WTC11 (cell line): ENCODE measurements at regions not wholly inside any gene's neighbourhood (a gene's known extent, or its start where the extent isn't known, plus 50 kb on each side); places are given as distances from the start of the nearest gene placed in this dataset.

Experiments
- ATAC-seq: fragments of 200-7000 bp; cut with Tn5 transposase; 2 replicates; pipeline ENCODE4 v1.10.0; 2021; ENCODE audit warnings: mild to moderate bottlenecking, moderate library complexity
- CTCF ChIA-PET: fragments of 300-600 bp; sonication (Branson Sonifier 250); formaldehyde crosslinking; loops from one replicate; lab custom pipeline; 2021; ENCODE audit warnings: antibody characterized with exemption; lab: Charles Lee
- POLR2A ChIA-PET: fragments of 350-600 bp; sonication (Branson Sonifier 250); formaldehyde crosslinking; loops from one replicate; lab custom pipeline; 2021; ENCODE audit warnings: antibody characterized with exemption; lab: Charles Lee
- DNase-seq: peaks from one replicate; pipeline ENCODE4 v3.0.0; 2021; ENCODE audit warnings: low spot score
- H3K27ac Mint-ChIP-seq: 2 replicates; pipeline ENCODE4 v1.8.0; 2021; ENCODE audit warnings: mixed read lengths
- H3K27me3 Mint-ChIP-seq: 2 replicates; pipeline ENCODE4 v1.8.0; 2021; ENCODE audit warnings: low read depth, mild to moderate bottlenecking, moderate library complexity, mixed read lengths
- H3K36me3 Mint-ChIP-seq: 2 replicates; pipeline ENCODE4 v1.8.0; 2021; ENCODE audit warnings: mixed read lengths
- H3K4me1 Mint-ChIP-seq: 2 replicates; pipeline ENCODE4 v1.8.0; 2022; ENCODE audit warnings: mixed read lengths
- H3K4me3 Mint-ChIP-seq: 2 replicates; pipeline ENCODE4 v1.8.0; 2021; ENCODE audit warnings: mild to moderate bottlenecking, moderate library complexity, mixed read lengths
- H3K9me3 Mint-ChIP-seq: 2 replicates; pipeline ENCODE4 v1.8.0; 2021; ENCODE audit warnings: mixed read lengths
- ATF1 ChIP-seq: sonication (generic); formaldehyde crosslinking; IDR thresholded peaks from 2 replicates; pipeline ENCODE4 v1.8.1; 2023; ENCODE audit warnings: mild to moderate bottlenecking, moderate library complexity, missing genetic modification reagents
- CBFB ChIP-seq: sonication (generic); formaldehyde crosslinking; IDR thresholded peaks from 2 replicates; pipeline ENCODE4 v1.8.1; 2022; ENCODE audit warnings: mild to moderate bottlenecking, low read depth, missing genetic modification reagents
- E2F4 ChIP-seq: sonication (generic); formaldehyde crosslinking; IDR thresholded peaks from 2 replicates; pipeline ENCODE4 v1.8.1; 2022; ENCODE audit warnings: low read depth, mild to moderate bottlenecking, moderate library complexity, missing genetic modification reagents, borderline replicate concordance
- ESRRA ChIP-seq: sonication (generic); formaldehyde crosslinking; IDR thresholded peaks from 2 replicates; pipeline ENCODE4 v1.8.1; 2022; ENCODE audit warnings: mild to moderate bottlenecking, missing genetic modification reagents, borderline replicate concordance
- JAZF1 ChIP-seq: fragments of 250-450 bp; sonication (Bioruptor Pico); IDR thresholded peaks from 2 replicates; pipeline ENCODE4 v1.9.0; 2021; ENCODE audit warnings: moderate library complexity, mild to moderate bottlenecking, inconsistent platforms
- JUN ChIP-seq: sonication (generic); formaldehyde crosslinking; IDR thresholded peaks from 2 replicates; pipeline ENCODE4 v1.8.0; 2023; ENCODE audit warnings: mild to moderate bottlenecking, missing genetic modification reagents
- NFATC4 ChIP-seq: fragments of 250-450 bp; sonication (Bioruptor Pico); IDR thresholded peaks from 2 replicates; pipeline ENCODE4 v1.9.0; 2021; ENCODE audit warnings: mild to moderate bottlenecking
- NR3C1 ChIP-seq: sonication (generic); formaldehyde crosslinking; conservative IDR thresholded peaks from 2 replicates; pipeline ENCODE4 v1.8.1; 2023; ENCODE audit warnings: low read depth, mild to moderate bottlenecking, missing genetic modification reagents
- PREB ChIP-seq: sonication (generic); formaldehyde crosslinking; IDR thresholded peaks from 2 replicates; pipeline ENCODE4 v1.8.1; 2022; ENCODE audit warnings: mild to moderate bottlenecking, missing genetic modification reagents, moderate library complexity, borderline replicate concordance
- SMAD3 ChIP-seq: sonication (generic); formaldehyde crosslinking; IDR thresholded peaks from 2 replicates; pipeline ENCODE4 v1.8.0; 2022; ENCODE audit warnings: missing genetic modification reagents, mild to moderate bottlenecking, borderline replicate concordance
- SMAD4 ChIP-seq: sonication (generic); formaldehyde crosslinking; IDR thresholded peaks from 2 replicates; pipeline ENCODE4 v1.8.0; 2022; ENCODE audit warnings: mild to moderate bottlenecking, missing genetic modification reagents
- TP53 ChIP-seq: sonication (generic); formaldehyde crosslinking; IDR thresholded peaks from 2 replicates; pipeline ENCODE4 v1.8.1; 2023; ENCODE audit warnings: mild to moderate bottlenecking, missing genetic modification reagents
- ZBTB21 ChIP-seq: sonication (generic); formaldehyde crosslinking; IDR thresholded peaks from 2 replicates; pipeline ENCODE4 v1.8.1; 2023; ENCODE audit warnings: mild to moderate bottlenecking, missing genetic modification reagents, borderline replicate concordance
- ZNF121 ChIP-seq: sonication (generic); formaldehyde crosslinking; IDR thresholded peaks from 2 replicates; pipeline ENCODE4 v1.8.0; 2023; ENCODE audit warnings: missing genetic modification reagents
- TF ChIP-seq, protein P1 (sequence below): sonication (generic); formaldehyde crosslinking; IDR thresholded peaks from 2 replicates; pipeline ENCODE4 v1.8.1; 2023; ENCODE audit warnings: mild to moderate bottlenecking, missing genetic modification reagents
- TF ChIP-seq, protein P2 (sequence below): sonication (generic); formaldehyde crosslinking; IDR thresholded peaks from 2 replicates; pipeline ENCODE4 v1.8.1; 2023; ENCODE audit warnings: mild to moderate bottlenecking, missing genetic modification reagents, moderate library complexity
- TF ChIP-seq, protein P3 (sequence below): sonication (generic); formaldehyde crosslinking; IDR thresholded peaks from 2 replicates; pipeline ENCODE4 v1.8.1; 2023; ENCODE audit warnings: mild to moderate bottlenecking, missing genetic modification reagents, borderline replicate concordance
- TF ChIP-seq, protein P4 (sequence below): fragments of 250-450 bp; sonication (Bioruptor Pico); IDR thresholded peaks from 2 replicates; pipeline ENCODE4 v2.1.2; 2022; ENCODE audit warnings: mild to moderate bottlenecking, moderate library complexity

- no peak for TF ChIP-seq ZBTB21 (CRISPR knock-in tag)
- no peak for TF ChIP-seq ATF1 (CRISPR knock-in tag)
- TF ChIP-seq, protein P1, sequence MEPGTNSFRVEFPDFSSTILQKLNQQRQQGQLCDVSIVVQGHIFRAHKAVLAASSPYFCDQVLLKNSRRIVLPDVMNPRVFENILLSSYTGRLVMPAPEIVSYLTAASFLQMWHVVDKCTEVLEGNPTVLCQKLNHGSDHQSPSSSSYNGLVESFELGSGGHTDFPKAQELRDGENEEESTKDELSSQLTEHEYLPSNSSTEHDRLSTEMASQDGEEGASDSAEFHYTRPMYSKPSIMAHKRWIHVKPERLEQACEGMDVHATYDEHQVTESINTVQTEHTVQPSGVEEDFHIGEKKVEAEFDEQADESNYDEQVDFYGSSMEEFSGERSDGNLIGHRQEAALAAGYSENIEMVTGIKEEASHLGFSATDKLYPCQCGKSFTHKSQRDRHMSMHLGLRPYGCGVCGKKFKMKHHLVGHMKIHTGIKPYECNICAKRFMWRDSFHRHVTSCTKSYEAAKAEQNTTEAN (CRISPR knock-in tag) = no peak
- TF ChIP-seq NR3C1 = no peak
- no peak for TF ChIP-seq TP53 (CRISPR knock-in tag)
- TF ChIP-seq JUN (CRISPR knock-in tag) = no peak
- no peak for TF ChIP-seq JAZF1 (CRISPR knock-in tag)
- no peak for TF ChIP-seq CBFB (CRISPR knock-in tag)
- TF ChIP-seq, protein P2, sequence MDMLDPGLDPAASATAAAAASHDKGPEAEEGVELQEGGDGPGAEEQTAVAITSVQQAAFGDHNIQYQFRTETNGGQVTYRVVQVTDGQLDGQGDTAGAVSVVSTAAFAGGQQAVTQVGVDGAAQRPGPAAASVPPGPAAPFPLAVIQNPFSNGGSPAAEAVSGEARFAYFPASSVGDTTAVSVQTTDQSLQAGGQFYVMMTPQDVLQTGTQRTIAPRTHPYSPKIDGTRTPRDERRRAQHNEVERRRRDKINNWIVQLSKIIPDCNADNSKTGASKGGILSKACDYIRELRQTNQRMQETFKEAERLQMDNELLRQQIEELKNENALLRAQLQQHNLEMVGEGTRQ = no peak
Observed at GRCh38 chr4:57682275-57682674, 572.1 kb upstream of the IGFBP7 start (continued).

DNA sequence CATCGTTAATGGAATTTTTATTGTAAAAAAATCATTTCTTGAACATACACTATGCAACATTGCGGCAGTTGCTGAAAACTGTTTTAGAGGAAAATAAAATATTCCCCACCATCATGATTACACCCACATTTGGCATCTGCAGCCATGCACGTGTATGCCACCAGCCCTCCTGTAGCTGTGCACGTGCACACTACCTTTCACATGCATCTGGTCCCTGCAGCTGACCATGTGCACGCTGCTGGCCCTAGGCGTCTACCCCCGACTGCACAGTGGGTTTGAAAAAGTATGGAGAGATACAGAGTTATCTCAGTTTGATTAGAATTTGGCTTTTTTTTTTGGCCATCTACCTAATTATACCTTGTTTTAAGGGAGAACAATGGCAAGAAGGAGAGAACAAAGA is 569.8 kb upstream of the IGFBP7 start:
- ChIA-PET POLR2A (no interaction called here), CTCF (no interaction called here)
- no peaks in the 10 kb centered on the region for H3K27me3 Mint-ChIP-seq
- DNase-seq = no peak
- no peak for ATAC-seq
- H3K4me1 Mint-ChIP-seq = peaks cover 8% of the 10 kb centered on the region
- H3K9me3 Mint-ChIP-seq = peaks cover 21% of the 10 kb centered on the region
- TF ChIP-seq ZNF121 = no peak
- TF ChIP-seq SMAD3 = no peak
- no peak for TF ChIP-seq PREB (CRISPR knock-in tag)
- TF ChIP-seq SMAD4 (CRISPR knock-in tag) = no peak
- TF ChIP-seq, protein P3, sequence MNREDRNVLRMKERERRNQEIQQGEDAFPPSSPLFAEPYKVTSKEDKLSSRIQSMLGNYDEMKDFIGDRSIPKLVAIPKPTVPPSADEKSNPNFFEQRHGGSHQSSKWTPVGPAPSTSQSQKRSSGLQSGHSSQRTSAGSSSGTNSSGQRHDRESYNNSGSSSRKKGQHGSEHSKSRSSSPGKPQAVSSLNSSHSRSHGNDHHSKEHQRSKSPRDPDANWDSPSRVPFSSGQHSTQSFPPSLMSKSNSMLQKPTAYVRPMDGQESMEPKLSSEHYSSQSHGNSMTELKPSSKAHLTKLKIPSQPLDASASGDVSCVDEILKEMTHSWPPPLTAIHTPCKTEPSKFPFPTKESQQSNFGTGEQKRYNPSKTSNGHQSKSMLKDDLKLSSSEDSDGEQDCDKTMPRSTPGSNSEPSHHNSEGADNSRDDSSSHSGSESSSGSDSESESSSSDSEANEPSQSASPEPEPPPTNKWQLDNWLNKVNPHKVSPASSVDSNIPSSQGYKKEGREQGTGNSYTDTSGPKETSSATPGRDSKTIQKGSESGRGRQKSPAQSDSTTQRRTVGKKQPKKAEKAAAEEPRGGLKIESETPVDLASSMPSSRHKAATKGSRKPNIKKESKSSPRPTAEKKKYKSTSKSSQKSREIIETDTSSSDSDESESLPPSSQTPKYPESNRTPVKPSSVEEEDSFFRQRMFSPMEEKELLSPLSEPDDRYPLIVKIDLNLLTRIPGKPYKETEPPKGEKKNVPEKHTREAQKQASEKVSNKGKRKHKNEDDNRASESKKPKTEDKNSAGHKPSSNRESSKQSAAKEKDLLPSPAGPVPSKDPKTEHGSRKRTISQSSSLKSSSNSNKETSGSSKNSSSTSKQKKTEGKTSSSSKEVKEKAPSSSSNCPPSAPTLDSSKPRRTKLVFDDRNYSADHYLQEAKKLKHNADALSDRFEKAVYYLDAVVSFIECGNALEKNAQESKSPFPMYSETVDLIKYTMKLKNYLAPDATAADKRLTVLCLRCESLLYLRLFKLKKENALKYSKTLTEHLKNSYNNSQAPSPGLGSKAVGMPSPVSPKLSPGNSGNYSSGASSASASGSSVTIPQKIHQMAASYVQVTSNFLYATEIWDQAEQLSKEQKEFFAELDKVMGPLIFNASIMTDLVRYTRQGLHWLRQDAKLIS (CRISPR knock-in tag) = no peak
- TF ChIP-seq E2F4 (CRISPR knock-in tag) = no peak
- TF ChIP-seq ZBTB21 (CRISPR knock-in tag) = no peak
- TF ChIP-seq NFATC4 = no peak
- no peak for TF ChIP-seq ESRRA (CRISPR knock-in tag)
- TF ChIP-seq, protein P4, sequence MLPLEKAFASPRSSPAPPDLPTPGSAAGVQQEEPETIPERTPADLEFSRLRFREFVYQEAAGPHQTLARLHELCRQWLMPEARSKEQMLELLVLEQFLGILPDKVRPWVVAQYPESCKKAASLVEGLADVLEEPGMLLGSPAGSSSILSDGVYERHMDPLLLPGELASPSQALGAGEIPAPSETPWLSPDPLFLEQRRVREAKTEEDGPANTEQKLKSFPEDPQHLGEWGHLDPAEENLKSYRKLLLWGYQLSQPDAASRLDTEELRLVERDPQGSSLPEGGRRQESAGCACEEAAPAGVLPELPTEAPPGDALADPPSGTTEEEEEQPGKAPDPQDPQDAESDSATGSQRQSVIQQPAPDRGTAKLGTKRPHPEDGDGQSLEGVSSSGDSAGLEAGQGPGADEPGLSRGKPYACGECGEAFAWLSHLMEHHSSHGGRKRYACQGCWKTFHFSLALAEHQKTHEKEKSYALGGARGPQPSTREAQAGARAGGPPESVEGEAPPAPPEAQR (CRISPR knock-in tag) = no peak
- no peak for TF ChIP-seq CBFB (CRISPR knock-in tag)
- no peaks in the 10 kb centered on the region for H3K36me3 Mint-ChIP-seq
- no peak overlapping the region for H3K4me3 Mint-ChIP-seq
- H3K27ac Mint-ChIP-seq = no peak overlapping the region
